Osteoblast (primary cell): ENCODE measurements at regions not wholly inside any gene's neighbourhood (a gene's known extent, or its start where the extent isn't known, plus 50 kb on each side); places are given as distances from the start of the nearest gene placed in this dataset.

Experiments
- DNase-seq: peaks from one replicate; pipeline ENCODE4 v3.0.0; 2011; ENCODE audit warnings: low spot score, mixed read lengths; ENCODE audit not compliant: insufficient read length; ENCODE audit errors: missing footprints
- H2AFZ ChIP-seq: 2 replicates; pipeline ENCODE4 v1.6.0; 2011; ENCODE audit warnings: mild to moderate bottlenecking, low read length
- H3K27ac ChIP-seq: 2 replicates; pipeline ENCODE4 v1.5.1; 2011; ENCODE audit warnings: mild to moderate bottlenecking, low read depth, low read length, moderate library complexity
- H3K27me3 ChIP-seq: 2 replicates; pipeline ENCODE4 v1.6.0; 2012; ENCODE audit warnings: mild to moderate bottlenecking, control low read depth, inconsistent platforms, low read length, moderate library complexity; ENCODE audit not compliant: insufficient read depth
- H3K36me3 ChIP-seq: 2 replicates; pipeline ENCODE4 v1.5.1; 2011; ENCODE audit warnings: mild to moderate bottlenecking, low read length, control low read depth, moderate library complexity; ENCODE audit not compliant: insufficient read depth
- H3K4me1 ChIP-seq: 2 replicates; pipeline ENCODE4 v1.5.1; 2011; ENCODE audit warnings: mild to moderate bottlenecking, low read length, control low read depth, moderate library complexity; ENCODE audit not compliant: insufficient read depth
- H3K4me2 ChIP-seq: 2 replicates; pipeline ENCODE4 v1.6.0; 2011; ENCODE audit warnings: mild to moderate bottlenecking, low read length; ENCODE audit not compliant: insufficient read depth
- H3K4me3 ChIP-seq: fragments of 200-600 bp; sonication (generic); 3 replicates; pipeline ENCODE4 v1.5.1; 2012; ENCODE audit warnings: mild to moderate bottlenecking, low read length, inconsistent platforms; ENCODE audit not compliant: insufficient read depth
- H3K79me2 ChIP-seq: 2 replicates; pipeline ENCODE4 v1.6.0; 2012; ENCODE audit warnings: mild to moderate bottlenecking, low read length, control low read depth, inconsistent platforms; ENCODE audit not compliant: insufficient read depth
- H3K9me3 ChIP-seq: 2 replicates; pipeline ENCODE4 v1.5.1; 2011; ENCODE audit warnings: low read depth, low read length, control low read depth
- H4K20me1 ChIP-seq: 2 replicates; pipeline ENCODE4 v1.6.0; 2012; ENCODE audit warnings: mild to moderate bottlenecking, low read length, control low read depth; ENCODE audit not compliant: insufficient read depth
- TF ChIP-seq, protein P1 (sequence below): IDR thresholded peaks from 2 replicates; pipeline ENCODE4 v1.5.1; 2011; ENCODE audit warnings: mild to moderate bottlenecking, low read depth, low read length, moderate library complexity; ENCODE audit errors: extremely low read depth

DNA sequence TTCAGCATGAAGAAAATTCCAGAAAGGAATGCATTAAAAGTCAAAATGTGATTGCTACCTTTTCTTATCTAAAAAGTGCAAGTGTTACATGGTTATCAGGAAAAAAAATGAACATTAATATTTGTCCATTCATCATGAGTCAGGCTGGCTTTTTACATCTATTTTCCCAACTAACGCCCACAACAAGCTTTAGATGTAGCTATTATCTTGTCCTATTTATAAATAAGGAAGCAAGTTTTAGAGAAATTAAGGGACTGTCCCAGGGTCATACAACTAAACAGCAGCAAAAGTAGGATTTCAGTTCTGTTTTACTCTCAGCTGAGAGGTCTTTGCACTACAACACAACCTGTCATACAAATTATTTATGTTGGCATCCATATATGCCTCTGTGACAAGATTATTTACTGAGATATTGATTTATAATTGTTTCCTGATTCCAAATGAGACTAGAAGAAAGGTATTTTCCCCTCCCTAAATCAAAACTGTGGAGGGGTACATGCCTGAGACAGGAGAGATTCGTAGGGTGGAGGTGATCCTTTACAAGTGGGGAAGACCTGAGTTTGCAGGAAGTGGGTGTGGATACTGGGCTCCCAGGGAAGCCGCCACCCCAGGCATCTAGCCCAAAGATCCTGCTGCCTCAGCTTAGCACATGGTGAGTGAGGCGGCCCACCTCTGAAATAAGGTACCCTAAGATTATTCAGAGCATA lies 57.2 kb upstream of the ARID5B start:
- H3K4me3 ChIP-seq = no peak overlapping the region
- peaks cover 16% of the 10 kb centered on the region for H3K4me1 ChIP-seq
- no peaks in the 10 kb centered on the region for H4K20me1 ChIP-seq
- H2AFZ ChIP-seq = no peak overlapping the region
- H3K27ac ChIP-seq = no peak overlapping the region
- no peak for DNase-seq
- H3K36me3 ChIP-seq = no peaks in the 10 kb centered on the region
- H3K27me3 ChIP-seq = no peaks in the 10 kb centered on the region
- no peaks in the 10 kb centered on the region for H3K79me2 ChIP-seq
- H3K4me2 ChIP-seq = no peak overlapping the region
- TF ChIP-seq, protein P1, sequence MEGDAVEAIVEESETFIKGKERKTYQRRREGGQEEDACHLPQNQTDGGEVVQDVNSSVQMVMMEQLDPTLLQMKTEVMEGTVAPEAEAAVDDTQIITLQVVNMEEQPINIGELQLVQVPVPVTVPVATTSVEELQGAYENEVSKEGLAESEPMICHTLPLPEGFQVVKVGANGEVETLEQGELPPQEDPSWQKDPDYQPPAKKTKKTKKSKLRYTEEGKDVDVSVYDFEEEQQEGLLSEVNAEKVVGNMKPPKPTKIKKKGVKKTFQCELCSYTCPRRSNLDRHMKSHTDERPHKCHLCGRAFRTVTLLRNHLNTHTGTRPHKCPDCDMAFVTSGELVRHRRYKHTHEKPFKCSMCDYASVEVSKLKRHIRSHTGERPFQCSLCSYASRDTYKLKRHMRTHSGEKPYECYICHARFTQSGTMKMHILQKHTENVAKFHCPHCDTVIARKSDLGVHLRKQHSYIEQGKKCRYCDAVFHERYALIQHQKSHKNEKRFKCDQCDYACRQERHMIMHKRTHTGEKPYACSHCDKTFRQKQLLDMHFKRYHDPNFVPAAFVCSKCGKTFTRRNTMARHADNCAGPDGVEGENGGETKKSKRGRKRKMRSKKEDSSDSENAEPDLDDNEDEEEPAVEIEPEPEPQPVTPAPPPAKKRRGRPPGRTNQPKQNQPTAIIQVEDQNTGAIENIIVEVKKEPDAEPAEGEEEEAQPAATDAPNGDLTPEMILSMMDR = no peak
- no peaks in the 10 kb centered on the region for H3K9me3 ChIP-seq

DNA sequence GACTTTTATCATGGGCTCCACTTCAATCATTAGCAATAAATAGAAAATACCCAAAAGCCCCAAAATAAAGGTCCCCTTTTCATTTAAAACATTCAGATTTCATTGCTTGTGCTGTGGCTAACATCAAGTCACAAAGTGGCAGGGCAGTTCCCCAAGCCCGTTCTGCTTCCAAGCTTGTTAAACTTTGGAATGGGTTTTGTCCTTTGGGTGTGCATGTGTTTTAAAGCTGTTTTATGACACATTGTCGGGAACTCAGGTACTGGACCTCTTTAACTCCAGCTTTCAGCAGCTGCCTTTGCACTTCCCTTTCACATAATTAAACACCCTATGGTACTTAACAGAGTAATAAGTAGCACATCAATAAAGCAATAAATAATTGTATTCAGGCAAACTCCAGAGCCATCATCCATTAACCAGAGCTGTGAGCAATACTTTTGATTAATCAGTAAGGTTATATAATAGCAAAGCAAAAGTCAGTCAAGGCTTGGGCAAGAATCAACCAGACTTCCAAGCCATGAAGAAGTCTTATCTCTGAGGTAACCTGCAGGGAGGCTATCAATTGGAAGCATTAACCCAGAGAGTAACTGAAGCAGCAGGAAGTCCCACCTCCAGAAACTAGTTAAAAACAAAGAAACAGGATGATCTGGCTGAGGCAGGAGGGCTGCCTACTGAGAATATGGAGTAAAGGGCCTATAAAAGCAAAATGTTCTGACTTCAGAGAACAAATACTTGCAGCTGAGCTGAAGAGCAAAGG lies 56.1 kb upstream of the ARID5B start:
- Histone ChIP-seq H3K27me3 (no peaks in the 10 kb centered on the region), H3K4me2 (no peak overlapping the region), H4K20me1 (no peaks in the 10 kb centered on the region), H3K9me3 (no peaks in the 10 kb centered on the region), H3K4me3 (no peak overlapping the region), H3K79me2 (no peaks in the 10 kb centered on the region), H3K36me3 (no peaks in the 10 kb centered on the region), H3K27ac (no peak overlapping the region), H3K4me1 (peaks cover 16% of the 10 kb centered on the region), H2AFZ (peak overlapping the region; percentile 38)
- no peak for DNase-seq
- TF ChIP-seq, protein P1 = no peak

DNA sequence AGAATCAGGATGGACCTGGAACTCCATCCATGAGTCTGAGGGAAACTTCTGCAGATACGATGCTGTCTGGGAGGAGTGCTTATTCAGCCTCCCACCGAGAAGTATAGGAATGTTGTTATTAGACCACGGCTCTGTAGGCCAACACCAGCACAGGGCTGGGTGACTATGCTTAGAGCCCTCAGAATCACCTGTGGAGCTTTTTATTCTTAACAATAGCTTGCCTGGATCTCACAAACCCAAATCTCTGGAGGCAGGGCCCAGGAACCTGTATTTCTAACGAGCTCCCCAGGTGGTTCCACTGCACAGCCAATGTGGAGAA lies 55.6 kb upstream of the ARID5B start:
- Histone ChIP-seq H3K27me3 (no peaks in the 10 kb centered on the region), H2AFZ (peak overlapping the region; percentile 38), H3K4me3 (no peak overlapping the region), H3K4me1 (peaks cover 16% of the 10 kb centered on the region), H4K20me1 (no peaks in the 10 kb centered on the region), H3K27ac (no peak overlapping the region), H3K4me2 (no peak overlapping the region), H3K9me3 (no peaks in the 10 kb centered on the region), H3K79me2 (no peaks in the 10 kb centered on the region), H3K36me3 (no peaks in the 10 kb centered on the region)
- TF ChIP-seq, protein P1 = no peak
- no peak for DNase-seq

DNA sequence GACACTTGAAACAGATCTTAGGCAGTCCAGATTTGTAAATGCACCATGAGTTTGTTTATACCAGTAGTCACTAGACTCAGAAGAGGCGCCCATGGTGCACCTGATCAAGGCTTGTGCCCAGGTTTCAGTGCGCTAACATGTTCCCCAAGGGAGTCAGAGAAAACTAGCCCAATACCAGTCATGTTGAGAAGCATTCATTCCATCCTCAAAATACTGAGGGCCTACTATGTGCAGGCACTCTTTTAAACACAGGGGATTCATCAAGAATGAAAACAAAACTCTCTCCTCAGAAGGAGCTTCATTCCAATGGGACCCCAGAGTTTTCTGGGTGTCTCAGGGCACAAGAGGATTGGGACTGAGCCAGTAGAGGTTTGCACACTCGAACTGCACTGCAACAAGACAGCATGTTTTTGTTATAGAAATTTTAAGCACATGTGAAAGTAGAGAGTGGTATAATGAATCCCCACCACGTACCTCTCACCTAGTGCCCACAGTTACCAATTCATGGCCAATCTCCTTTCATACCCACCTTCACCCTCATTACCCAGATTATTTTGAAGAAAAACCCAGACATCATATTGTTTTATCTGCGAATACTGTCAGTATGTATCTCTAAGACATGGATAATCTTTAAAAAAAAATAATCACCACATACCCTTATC lies 55.0 kb upstream of the ARID5B start:
- DNase-seq = no peak
- Histone ChIP-seq H3K4me2 (no peak overlapping the region), H3K9me3 (no peaks in the 10 kb centered on the region), H3K4me3 (no peak overlapping the region), H3K79me2 (no peaks in the 10 kb centered on the region), H3K27me3 (no peaks in the 10 kb centered on the region), H3K4me1 (peaks cover 16% of the 10 kb centered on the region), H3K36me3 (no peaks in the 10 kb centered on the region), H2AFZ (no peak overlapping the region), H4K20me1 (no peaks in the 10 kb centered on the region), H3K27ac (no peak overlapping the region)
- TF ChIP-seq, protein P1 = no peak
